ENCODE measurements at regions not wholly inside any gene's neighbourhood (a gene's known extent, or its start where the extent isn't known, plus 50 kb on each side); places are given as distances from the start of the nearest gene placed in this dataset.

DNA sequence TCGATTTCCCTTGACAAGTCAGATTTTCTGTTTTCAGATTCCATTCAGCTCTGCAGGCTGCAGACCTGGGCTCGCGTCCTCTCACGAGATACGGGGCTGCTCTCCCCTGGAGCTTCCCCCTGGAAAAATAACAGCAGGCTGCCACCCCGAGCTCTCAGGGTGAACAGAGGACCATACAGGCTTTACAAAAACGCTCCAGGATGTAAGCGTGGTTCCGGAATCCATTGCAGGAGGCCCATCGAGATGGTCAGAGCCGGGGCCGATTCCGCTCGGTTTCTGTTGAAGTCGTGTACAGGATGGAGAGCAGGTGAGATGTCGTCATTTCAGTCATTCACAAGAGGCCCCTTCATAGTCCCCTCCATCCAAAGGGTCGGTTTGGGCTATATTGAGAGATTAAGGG, 297.7 kb upstream of the IRX4 start:
- DNase-seq, result no peak

- DNase-seq, result no peak
Measured at GRCh38 chr5:2179861-2180260, 297.1 kb upstream of the IRX4 start.

DNA sequence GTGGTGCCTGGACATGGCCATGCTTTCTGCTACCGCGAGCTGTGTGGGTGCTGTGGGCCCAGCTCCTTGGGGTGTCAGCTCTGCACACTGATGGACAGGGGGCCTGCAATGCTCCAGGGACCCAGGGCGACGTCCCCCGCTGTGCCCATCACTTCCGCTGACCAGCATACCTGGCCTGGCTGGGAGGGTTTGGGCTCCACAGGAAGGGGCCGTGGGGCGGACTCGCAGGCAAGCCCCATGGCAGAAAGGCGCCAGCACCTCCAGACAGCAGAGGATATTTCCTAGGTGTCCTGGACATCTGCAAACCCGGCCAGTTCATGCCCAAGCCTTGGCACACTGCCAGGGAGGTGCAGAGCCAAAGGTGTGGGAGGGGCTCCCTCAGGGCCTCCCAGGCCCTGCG, 295.8 kb upstream of the IRX4 start:
- DNase-seq, result no peak

DNA sequence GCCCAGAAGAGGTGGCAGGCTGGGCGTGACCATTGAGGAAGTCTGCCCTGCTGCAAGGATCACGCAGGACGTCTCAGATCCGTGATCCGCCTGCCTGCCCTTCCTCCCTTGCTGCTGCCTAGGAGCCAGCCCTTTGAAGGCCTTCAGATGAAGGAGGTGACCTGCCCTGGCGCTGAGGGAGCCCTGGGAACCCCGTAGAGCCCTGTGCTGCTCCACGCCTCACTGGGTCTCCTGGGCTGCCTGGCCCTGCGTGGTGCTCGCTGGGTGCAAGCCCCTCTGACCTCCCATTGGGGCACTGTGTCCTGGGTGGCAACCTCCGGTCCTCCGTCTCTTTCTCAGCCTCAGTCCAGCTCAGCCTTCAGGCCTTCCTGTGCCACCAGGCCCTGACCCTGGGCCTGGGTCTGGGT, 295.3 kb upstream of the IRX4 start:
- no peak for DNase-seq

DNA sequence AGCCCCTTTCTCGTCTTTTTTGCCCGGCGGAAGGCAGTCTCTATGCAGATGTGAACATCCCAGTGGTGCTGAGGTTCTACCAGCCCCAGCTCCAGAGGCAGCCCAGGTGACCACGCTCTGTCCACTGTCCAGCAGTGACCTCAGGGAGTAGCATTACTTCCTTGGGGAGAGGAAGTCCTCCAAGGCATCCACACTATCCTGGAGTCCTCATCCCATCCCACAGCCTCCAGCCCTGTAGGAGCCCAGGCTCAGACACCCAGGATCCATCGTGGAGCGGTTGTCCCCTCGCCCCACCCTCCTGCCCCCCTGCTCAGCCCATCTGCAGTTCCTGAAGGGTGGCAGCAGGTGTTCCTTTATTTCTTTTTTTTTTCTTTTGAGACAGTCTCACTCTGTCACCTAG, 294.5 kb upstream of the IRX4 start:
- no peak for DNase-seq

- DNase-seq, result no peak
Measured at GRCh38 chr5:2176581-2176980, 293.9 kb upstream of the IRX4 start.

DNA sequence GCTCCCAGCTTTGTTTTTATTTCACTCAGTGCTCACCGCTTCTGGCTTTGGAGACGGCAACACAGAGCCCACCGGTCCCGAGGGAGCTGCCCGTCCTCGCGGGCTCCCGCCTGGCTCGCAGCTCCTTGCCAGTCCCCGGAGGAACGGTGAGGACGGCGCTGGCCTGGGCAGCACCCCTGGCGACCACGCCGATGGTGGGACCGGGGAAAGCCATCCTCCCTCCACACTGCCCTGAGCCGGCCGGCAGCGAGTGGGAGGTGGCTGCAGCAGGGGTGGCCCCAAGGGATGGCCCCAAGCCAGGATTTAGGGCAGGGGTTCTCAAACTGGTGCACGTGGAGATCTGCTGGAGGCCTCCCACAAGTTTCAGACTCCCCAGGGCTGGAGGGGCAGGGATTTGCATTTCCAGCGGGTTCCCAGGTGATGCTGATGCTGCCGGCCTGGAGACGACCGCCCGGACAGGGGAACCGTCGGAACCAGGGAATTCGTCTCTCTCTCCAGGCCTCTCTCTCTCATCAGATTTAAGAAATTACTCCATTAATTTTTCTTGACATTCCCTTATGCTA, 293.2 kb upstream of the IRX4 start:
- DNase-seq, result no peak

DNA sequence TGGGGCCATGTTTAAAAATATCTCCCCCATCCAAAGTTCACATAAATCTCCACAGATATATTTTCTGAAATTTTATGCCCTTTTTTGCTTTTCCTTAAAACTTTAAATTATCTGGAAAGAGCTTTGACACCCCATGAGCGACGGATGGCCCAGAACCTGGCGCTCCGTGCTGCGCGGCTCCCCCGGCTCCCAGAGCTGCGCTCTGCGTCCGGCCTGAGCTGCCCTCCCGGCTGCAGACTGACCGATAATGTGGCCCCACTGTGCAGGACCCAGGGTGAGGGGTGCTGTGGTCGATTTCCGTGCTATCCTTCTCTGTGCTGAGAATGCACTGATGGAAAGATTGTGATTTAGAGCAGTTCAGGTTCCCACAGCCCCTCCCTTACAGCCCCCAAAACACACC, 292.3 kb upstream of the IRX4 start:
- DNase-seq, result no peak

DNA sequence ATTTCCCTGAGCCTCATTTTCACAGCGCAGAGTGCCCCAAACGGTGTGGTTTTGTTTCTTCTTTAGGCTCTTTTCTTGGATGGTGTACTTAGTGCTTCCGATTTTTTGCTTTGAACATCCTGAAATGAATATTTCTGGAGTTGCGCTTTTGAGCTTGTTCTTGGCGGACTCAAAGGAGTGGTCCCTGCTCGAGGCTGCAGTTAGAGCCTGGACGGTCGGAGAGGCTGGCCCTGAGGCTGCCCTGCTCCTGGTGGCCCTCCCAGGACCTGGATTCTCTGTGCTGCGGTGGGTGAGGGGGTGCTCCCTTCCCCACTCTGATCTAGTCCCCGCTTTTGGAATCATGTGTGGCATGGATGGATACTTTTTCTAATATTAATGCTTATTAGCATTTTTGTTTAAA, 291.8 kb upstream of the IRX4 start:
- no peak for DNase-seq

GRCh38 chr5:2173151-2173834, 290.6 kb upstream of the IRX4 start:
- no peak for DNase-seq

DNA sequence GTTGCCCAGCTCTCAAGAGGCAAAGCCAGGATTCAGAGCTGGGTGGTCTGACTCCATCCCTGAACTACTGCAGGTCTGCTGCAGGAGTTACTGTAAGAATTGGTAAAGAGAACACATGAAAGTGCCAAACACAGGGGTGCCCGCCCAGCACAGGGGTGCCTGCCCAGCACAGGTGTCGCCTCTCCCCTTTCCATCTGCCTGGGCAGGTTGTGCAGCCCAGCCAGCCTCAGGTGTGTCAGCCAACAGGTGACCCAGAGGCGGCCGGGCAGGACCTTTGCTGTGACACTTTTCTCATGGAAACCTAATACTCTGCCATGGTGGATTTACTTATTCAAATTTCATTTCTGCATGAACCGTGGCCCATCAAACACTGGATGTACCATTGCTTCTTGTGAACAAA, 289.7 kb upstream of the IRX4 start:
- no peak for DNase-seq

DNA sequence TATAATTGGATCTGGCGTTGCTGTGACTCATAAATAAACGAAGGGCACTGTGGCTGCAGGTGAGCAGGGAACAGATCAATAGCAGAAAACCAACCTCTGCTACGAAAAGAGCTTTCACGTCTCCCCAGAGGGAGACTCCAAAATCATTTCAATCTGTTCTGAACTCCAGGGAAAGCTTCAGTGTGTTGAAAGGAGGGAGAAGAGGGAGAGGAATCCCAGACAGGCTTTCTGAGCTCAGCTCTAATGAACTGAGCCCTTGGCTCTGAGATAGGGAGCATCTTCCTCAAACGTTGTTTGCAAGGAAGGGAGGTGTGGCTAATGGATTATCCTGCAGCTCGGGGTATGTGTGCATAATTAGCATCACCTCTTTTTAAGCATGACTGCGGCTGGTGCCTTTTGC, 288.0 kb upstream of the IRX4 start:
- DNase-seq, result no peak

DNA sequence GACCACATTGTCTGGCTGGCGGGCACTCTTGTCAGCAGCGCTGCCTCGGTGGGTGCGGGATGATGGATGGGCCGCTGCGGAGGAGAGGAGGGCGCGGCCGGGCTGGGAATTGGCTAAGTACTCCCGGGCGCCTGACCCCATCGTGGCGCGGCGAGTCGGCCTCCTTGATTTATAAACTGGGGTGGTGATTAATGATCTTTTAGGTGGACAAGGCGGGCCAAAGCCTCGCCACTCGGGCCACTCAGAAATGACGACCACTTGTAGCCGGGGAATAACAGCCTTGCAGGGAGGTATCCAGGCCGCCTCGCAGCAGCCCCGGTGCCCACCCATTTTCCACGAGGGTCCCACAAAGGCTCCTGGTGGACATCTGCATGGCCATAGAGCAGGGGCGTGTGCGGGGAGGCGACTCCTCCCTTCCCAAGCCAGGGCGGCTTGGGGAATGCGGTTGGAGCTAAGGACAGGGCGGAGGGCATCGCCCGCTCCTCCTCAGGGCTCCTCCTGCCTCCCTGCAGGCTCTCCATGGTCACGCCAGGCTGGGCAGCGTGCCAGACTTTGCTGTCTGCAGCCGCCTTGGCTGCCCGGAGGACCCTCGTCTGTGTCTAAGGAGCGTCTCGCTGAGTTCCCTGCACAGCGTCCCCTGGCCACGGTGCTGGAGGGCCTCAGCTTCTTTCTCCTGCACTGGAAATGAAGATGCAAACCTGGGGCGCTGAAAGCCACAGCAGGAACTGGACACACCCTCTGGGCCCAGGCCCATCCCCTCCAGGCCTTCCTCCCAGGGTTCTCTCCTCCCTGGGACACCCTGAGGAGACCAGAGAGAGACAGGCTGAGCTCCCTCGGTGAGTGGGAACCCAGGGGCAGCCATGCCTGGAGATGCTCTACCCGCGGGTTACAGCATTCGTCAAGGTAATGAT, 287.4 kb upstream of the IRX4 start:
- no peak for DNase-seq

DNA sequence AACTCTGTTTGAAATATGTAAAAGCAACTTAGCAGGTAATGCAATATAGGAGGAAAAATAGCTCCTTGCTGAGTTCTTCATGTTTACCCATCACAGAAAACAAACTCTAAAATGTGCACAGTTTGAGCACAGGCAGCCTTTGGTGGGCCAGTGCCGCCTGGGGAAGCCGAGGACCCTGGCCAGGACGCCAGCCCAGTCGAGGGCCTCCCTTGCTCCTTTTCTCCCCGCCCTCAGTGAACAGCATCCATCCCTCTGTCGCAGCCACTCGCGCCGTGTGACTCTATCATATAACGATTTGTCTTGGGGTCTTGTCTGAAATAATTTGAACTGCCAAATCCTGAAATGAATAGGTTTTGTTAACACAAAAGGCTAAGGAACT, 286.7 kb upstream of the IRX4 start:
- no peak for DNase-seq

DNA sequence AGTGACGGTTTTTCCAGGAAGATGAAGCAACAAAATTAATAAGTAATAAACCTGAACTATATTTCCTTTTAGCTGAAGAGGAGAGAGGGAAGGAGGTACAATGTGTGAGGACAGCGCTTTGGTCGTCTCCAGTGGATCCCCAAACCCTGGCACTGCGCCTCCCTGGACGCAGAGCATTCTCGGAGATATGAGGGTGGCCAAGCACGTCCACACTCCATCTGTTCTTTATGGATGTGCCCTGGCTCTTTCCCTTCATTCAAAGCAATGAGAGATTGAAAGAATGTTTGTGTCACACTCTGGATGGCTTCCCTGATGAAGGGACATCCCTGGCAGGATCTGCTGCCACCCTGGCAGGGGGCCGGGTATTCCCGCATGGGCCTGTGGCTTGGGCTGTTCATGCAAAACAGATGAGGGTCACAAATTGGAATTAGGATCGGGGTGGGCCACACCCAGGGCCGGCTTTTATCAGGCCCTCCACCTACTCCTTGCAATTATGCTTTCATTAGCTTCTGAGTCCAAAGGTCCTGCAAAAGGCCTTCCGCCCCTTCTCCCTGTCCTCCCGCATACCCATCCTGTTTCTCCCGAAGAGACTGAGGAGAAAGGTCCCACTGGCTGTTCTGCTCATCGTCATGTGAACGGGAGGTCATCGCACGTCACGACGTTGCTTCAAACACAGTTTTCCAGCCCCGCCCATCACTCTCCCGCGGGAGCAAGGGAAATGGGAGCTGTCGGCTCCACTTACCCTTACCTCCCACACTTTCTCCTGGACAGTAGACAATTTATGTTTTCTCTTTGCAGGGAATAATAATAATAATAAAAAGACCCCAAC, 286.1 kb upstream of the IRX4 start:
- no peak for DNase-seq

DNA sequence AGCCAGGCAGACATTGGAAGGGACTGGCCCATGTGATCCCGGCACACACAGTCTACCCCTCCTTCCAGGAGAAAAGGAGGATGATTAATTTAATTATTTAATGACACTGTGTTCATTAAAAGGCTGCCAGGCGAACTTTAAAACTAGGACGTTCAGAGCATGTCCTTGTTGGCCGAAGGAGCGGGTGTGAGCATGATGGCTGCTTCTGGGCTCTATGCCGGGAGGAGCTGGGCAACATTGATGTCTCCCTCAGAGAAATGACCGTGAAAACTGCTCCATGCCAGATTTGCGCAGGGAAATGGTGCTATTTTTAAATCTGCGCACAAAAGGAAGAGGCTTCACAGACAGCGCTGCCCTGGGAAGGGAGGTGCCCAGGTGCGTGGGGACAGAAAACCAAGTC, 284.9 kb upstream of the IRX4 start:
- DNase-seq, result no peak

DNA sequence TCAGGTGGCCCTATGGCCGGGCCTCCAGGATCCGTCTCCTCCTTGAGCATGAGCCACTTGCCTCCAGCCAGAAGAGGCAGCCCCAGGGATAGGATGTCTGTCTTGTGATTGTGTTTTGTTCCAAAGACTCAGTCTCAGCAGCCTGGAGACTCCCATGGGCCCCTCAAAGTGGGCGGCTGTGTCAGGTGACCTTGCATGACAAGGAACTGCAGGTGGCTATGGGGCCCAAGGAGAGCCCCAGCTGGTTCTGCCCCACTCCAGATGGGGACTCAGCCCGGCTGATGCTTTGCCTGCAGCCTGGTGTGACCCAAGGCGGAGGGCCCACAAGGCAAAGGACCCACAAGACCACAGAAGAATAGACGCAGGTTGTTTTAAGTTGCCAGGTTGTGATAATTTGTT, 284.3 kb upstream of the IRX4 start:
- no peak for DNase-seq

DNA sequence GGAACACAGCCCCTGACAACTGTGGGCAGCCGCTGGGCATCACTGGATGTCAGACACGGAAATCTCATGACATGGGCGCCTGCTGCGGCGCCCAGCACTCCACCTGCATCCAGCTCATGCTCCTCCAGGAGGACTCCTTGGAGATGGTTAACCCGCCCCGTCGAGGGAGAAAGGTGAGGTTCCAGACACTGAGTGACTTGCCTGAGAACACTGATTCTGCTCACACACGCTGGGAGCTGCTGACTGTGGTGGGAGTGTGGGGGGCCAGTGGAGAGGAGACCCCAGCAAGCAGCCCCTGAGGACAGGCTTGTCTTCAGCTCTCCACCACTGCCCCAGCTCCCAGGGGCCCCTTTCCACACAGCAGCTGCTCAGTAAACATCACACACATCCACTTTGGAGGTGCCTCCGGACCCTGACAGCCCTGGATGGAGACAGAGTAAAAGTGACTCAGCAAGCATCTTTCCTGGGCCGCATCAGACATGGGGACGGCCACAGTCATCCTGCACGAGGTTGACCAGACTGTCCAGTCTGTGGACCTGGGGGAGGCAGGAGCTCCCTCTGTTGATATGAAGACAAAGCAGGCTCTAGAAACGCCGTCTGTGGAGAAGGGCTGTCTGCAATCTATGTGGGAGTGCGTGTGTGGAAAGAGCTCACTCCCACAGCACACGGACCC, 283.7 kb upstream of the IRX4 start:
- no peak for DNase-seq

DNA sequence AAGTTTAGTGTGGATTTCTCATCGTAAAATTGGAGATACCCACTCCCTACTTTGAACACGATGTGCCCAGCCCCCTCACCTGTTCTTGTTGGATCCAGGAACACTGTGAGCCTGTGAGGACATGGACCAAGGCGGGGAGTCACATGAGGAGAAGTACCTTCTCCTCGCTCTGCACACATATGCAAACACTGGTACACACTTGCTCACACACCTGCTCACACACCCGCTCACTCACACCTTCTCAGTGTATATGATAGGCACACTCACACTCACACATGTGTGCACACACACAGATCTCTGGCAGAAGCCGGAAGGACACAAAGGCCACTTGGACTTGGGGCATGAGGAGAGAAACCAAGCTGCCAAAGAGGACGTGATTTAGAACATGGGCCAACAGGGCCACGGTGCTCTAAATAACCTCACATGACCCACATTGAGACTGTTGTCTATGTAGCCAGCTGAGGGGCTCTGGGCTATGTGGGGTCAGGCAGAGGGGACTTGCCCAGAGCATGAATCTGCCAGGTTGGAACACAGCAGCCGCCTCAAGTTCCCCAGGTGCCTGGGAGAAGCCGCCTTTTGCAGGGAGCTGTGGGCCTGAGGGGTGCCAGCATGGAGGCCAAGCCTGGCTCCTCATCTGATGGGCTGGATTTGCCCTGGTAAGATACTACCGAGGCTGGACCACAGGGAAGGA, 283.0 kb upstream of the IRX4 start:
- no peak for DNase-seq

DNA sequence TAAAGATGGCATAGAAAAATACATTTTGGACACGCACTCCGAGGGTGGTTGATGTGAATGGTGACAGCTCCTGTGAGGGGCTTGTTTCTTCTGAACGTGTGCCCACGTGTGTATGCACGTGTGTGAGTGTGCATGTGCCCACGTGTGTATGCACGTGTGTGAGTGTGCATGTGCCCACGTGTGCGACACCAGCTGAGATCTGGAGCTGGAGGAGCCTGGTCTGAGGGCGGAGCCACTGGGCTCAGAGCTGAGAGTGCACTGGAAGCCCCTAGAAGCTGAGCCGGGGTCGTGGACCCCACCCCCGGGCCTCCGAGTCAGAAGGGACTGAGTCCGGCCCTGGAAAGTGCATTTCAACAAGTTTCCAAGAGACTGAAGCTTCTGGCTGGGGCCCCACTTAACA, 282.5 kb upstream of the IRX4 start:
- DNase-seq, result no peak

GRCh38 chr5:2164586-2164985, 281.9 kb upstream of the IRX4 start:
- DNase-seq, result no peak

DNA sequence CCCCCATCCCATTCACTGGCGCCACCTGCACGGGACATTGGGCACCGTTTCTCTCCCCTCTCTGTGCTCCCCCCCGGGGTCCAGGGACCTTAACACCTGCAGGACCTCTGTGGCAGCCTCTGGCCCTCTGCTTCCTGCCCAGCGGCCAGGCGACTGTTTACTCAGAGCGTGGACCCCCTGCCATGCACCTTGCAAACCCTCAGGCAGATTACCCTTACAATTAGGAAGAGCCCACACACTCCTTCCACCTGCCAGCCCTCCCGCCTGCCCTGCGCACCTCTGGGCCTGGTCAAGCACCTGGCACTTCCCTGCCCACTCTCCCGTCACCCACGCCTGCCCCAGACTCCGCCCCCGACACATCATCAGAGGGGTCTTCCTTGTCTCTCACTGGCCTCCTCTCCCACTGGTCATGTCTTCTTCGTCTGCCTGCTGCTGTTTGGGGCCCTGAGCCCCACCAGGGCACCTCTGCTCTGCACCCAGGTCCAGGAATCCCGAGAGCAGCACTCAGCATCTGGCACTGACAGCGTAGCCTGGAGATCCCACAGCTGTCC, 281.3 kb upstream of the IRX4 start:
- DNase-seq, result no peak

Measured in inflammatory macrophage treated with lipopolysaccharide for 1 hour (primary cell).